Liver (tissue), 8 donors: ENCODE measurements at regions not wholly inside any gene's neighbourhood (a gene's known extent, or its start where the extent isn't known, plus 50 kb on each side); places are given as distances from the start of the nearest gene placed in this dataset.

Experiments used
- DNase-seq: peaks from one replicate; pipeline ENCODE4 v3.0.0-alpha.2; 2017; ENCODE audit warnings: low spot score
- H3K27ac ChIP-seq, 2 donors: one replicate each; pipeline ENCODE4 v1.7.0; 2013; ENCODE audit warnings: inconsistent platforms in 2 of 2, low read length in 2 of 2, control low read depth in 1 of 2, low read depth in 1 of 2, mild to moderate bottlenecking in 1 of 2
- H3K27me3 ChIP-seq, 4 donors: one replicate each; pipeline versions ENCODE4 v1.6.1 to v1.7.0; 2013; ENCODE audit warnings: low read length in 3 of 4, inconsistent platforms in 1 of 4, mild to moderate bottlenecking in 1 of 4, moderate library complexity in 1 of 4; ENCODE audit not compliant: control insufficient read depth in 4 of 4, insufficient read depth in 4 of 4
- H3K36me3 ChIP-seq, 4 donors: one replicate each; pipeline versions ENCODE4 v1.6.1 to v1.7.0; 2013; ENCODE audit warnings: low read length in 3 of 4, mild to moderate bottlenecking in 3 of 4, low read depth in 1 of 4, moderate library complexity in 1 of 4; ENCODE audit not compliant: control insufficient read depth in 4 of 4, insufficient read depth in 3 of 4
- H3K4me1 ChIP-seq, 4 donors: one replicate each; pipeline versions ENCODE4 v1.6.1 to v1.7.0; 2013; ENCODE audit warnings: low read length in 3 of 4, mild to moderate bottlenecking in 3 of 4, moderate library complexity in 1 of 4; ENCODE audit not compliant: control insufficient read depth in 4 of 4, insufficient read depth in 4 of 4
- H3K4me3 ChIP-seq, 3 donors: one replicate each; pipeline versions ENCODE4 v1.6.1 to v1.7.0; 2013; ENCODE audit warnings: low read length in 3 of 3, control low read depth in 1 of 3, low read depth in 1 of 3, mild to moderate bottlenecking in 1 of 3
- H3K9ac ChIP-seq, 2 donors: one replicate each; pipeline ENCODE4 v1.7.0; 2013; ENCODE audit warnings: low read length in 2 of 2, mild to moderate bottlenecking in 2 of 2, moderate library complexity in 2 of 2, control low read depth in 1 of 2, low read depth in 1 of 2
- H3K9me3 ChIP-seq, 4 donors: one replicate each; pipeline versions ENCODE4 v1.6.1 to v1.7.0; 2013; ENCODE audit warnings: low read length in 3 of 4; ENCODE audit not compliant: control insufficient read depth in 4 of 4
- GABPA ChIP-seq, 2 donors: IDR thresholded peaks in 1 of 2; conservative IDR thresholded peaks in 1 of 2; 2 replicates each; pipeline ENCODE4 v1.6.1; 2016; ENCODE audit warnings: antibody characterized with exemption in 2 of 2, mild to moderate bottlenecking in 1 of 2, moderate library complexity in 1 of 2
- HNF4A ChIP-seq, 2 donors: conservative IDR thresholded peaks; 2 replicates each; pipeline ENCODE4 v1.6.1; 2016; ENCODE audit warnings: antibody characterized with exemption in 2 of 2, mild to moderate bottlenecking in 2 of 2
- HNF4G ChIP-seq: IDR thresholded peaks from 2 replicates; pipeline ENCODE4 v1.6.1; 2016; ENCODE audit warnings: antibody characterized with exemption
- JUND ChIP-seq, 2 donors: IDR thresholded peaks; 2 replicates each; pipeline ENCODE4 v1.6.1; 2016; ENCODE audit warnings: antibody characterized with exemption in 2 of 2
- RAD21 ChIP-seq, 2 donors: IDR thresholded peaks; 2 replicates each; pipeline ENCODE4 v1.6.1; 2016; ENCODE audit warnings: antibody characterized with exemption in 2 of 2, mild to moderate bottlenecking in 2 of 2
- REST ChIP-seq: IDR thresholded peaks from 2 replicates; pipeline ENCODE4 v1.6.1; 2016; ENCODE audit warnings: antibody characterized with exemption, mild to moderate bottlenecking
- RXRA ChIP-seq, 2 donors: IDR thresholded peaks; 2 replicates each; pipeline ENCODE4 v1.6.1; 2017 to 2018; ENCODE audit warnings: antibody characterized with exemption in 2 of 2, mild to moderate bottlenecking in 1 of 2
- TAF1 ChIP-seq: conservative IDR thresholded peaks from 2 replicates; pipeline ENCODE4 v1.6.1; 2016; ENCODE audit warnings: antibody characterized with exemption, mild to moderate bottlenecking
- WGBS: extraction: QIAGEN DNeasy Blood & Tissue Kit; methylation state at CpG from one replicate; pipeline ENCODE4 v1.1.7; 2013; 5-methylcytosine and 5-hydroxymethylcytosine counted together
- TF ChIP-seq, protein P1 (sequence below): IDR thresholded peaks from 2 replicates; pipeline ENCODE4 v1.6.1; 2016; ENCODE audit warnings: antibody characterized with exemption
- TF ChIP-seq, protein P2 (sequence below): IDR thresholded peaks from 2 replicates; pipeline ENCODE4 v1.6.1; 2016; ENCODE audit warnings: antibody characterized with exemption
- TF ChIP-seq, protein P3 (sequence below): fragments of 150-350 bp; IDR thresholded peaks from 2 replicates; pipeline ENCODE4 v1.5.1; 2017; ENCODE audit warnings: improper control_type of control experiment, low read depth, low read length; ENCODE audit not compliant: missing input control
- donor health status: healthy.
- donor health status: healthy.
- donor health status: healthy.
- donor health status: healthy.
- donor health status: healthy.

DNA sequence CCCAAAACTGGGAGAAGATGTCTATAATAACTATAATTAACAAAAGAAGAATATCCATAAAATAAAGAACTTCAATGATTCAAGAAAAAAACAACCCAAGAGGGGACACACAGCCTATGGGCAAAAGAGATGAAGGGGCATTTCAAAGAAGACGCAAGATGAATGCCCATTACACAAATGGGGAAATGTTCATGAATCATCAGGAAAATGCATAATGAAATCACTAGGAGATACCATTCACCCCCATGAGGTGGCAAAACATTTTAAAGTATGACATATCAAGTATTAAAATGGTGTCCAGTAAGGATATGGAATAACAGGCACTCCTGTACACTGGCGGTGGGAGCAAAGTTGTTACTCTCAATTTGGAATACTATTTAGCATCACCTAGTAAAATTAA lies 183.3 kb downstream of the TXNL1 start:
- 98% methylated on average over 2 of the region's 2 CpGs for WGBS
- no peak overlapping the region for H3K9ac ChIP-seq
- TF ChIP-seq, protein P1, sequence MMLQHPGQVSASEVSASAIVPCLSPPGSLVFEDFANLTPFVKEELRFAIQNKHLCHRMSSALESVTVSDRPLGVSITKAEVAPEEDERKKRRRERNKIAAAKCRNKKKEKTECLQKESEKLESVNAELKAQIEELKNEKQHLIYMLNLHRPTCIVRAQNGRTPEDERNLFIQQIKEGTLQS, result no peak
- TF ChIP-seq, protein P2, sequence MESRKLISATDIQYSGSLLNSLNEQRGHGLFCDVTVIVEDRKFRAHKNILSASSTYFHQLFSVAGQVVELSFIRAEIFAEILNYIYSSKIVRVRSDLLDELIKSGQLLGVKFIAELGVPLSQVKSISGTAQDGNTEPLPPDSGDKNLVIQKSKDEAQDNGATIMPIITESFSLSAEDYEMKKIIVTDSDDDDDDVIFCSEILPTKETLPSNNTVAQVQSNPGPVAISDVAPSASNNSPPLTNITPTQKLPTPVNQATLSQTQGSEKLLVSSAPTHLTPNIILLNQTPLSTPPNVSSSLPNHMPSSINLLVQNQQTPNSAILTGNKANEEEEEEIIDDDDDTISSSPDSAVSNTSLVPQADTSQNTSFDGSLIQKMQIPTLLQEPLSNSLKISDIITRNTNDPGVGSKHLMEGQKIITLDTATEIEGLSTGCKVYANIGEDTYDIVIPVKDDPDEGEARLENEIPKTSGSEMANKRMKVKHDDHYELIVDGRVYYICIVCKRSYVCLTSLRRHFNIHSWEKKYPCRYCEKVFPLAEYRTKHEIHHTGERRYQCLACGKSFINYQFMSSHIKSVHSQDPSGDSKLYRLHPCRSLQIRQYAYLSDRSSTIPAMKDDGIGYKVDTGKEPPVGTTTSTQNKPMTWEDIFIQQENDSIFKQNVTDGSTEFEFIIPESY, result no peak
- no peak for TF ChIP-seq HNF4A (conservative IDR thresholded peaks at IDR 0.05)
- no peak for TF ChIP-seq HNF4G
- TF ChIP-seq, protein P3, sequence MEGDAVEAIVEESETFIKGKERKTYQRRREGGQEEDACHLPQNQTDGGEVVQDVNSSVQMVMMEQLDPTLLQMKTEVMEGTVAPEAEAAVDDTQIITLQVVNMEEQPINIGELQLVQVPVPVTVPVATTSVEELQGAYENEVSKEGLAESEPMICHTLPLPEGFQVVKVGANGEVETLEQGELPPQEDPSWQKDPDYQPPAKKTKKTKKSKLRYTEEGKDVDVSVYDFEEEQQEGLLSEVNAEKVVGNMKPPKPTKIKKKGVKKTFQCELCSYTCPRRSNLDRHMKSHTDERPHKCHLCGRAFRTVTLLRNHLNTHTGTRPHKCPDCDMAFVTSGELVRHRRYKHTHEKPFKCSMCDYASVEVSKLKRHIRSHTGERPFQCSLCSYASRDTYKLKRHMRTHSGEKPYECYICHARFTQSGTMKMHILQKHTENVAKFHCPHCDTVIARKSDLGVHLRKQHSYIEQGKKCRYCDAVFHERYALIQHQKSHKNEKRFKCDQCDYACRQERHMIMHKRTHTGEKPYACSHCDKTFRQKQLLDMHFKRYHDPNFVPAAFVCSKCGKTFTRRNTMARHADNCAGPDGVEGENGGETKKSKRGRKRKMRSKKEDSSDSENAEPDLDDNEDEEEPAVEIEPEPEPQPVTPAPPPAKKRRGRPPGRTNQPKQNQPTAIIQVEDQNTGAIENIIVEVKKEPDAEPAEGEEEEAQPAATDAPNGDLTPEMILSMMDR, result no peak
- no peak for TF ChIP-seq GABPA (IDR thresholded peaks at IDR 0.05 in 1 of 2, conservative IDR thresholded peaks at IDR 0.05 in 1 of 2)
- TF ChIP-seq RAD21 (IDR thresholded peaks at IDR 0.05), result no peak
- no peak for TF ChIP-seq TAF1

DNA sequence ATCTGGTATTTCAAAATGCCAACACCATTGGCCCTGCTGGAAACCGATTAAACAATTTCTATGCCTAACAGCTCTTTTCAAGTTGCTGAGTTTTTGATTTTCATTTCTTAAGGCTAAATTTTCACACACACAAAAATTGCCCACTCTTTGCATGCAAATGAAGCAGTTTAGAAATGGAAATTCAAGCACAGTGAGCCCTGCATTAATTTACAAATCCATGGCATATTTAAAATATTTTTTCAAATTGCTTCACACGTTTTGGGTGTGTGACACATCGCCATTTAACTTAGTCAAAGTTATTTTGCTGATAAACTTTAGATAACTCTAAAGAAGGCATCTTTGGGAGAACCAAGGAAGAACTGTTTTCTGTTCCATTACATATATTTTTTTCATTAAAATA lies 184.8 kb downstream of the TXNL1 start:
- TF ChIP-seq JUND (IDR thresholded peaks at IDR 0.05) (no peak), REST (no peak), RXRA (IDR thresholded peaks at IDR 0.05) (no peak), HNF4A (conservative IDR thresholded peaks at IDR 0.05) (no peak)
- WGBS, result 70% methylated on average over 3 of the region's 3 CpGs

More for the DNA sequence above, 183.3 kb downstream of the TXNL1 start:
- H3K27ac ChIP-seq, result no peak overlapping the region
- H3K27me3 ChIP-seq, result no peaks in the 10 kb centered on the region
- H3K4me1 ChIP-seq, result no peaks in the 10 kb centered on the region
- no peaks in the 10 kb centered on the region for H3K36me3 ChIP-seq
- DNase-seq, result no peak
- no peaks in the 10 kb centered on the region for H3K9me3 ChIP-seq
- no peak overlapping the region for H3K4me3 ChIP-seq

More for the DNA sequence above, 184.8 kb downstream of the TXNL1 start:
- Histone ChIP-seq H3K27me3 (no peaks in the 10 kb centered on the region), H3K36me3 (no peaks in the 10 kb centered on the region), H3K27ac (no peak overlapping the region), H3K9ac (no peak overlapping the region), H3K9me3 (no peaks in the 10 kb centered on the region), H3K4me3 (no peak overlapping the region), H3K4me1 (no peaks in the 10 kb centered on the region)
- DNase-seq, result no peak
